Activated CD8-positive, alpha-beta T cell treated with anti-CD3 and anti-CD28 coated beads, Interleukin-2, amount 10 ng/mL, durations not matched to agents 7 days and 5 days (primary cell): ENCODE measurements at regions not wholly inside any gene's neighbourhood (a gene's known extent, or its start where the extent isn't known, plus 50 kb on each side); places are given as distances from the start of the nearest gene placed in this dataset.

Source experiments
- ATAC-seq: fragments of 150-1000 bp; cut with Tn5 transposase; one replicate; pipeline ENCODE4 v1.10.0; 2021; ENCODE audit warnings: moderate library complexity
- CTCF ChIA-PET: fragments of 350-600 bp; sonication (Branson Sonifier 250); formaldehyde crosslinking; loops from one replicate; lab custom pipeline; 2021; ENCODE audit warnings: antibody characterized with exemption; lab: Charles Lee
- POLR2A ChIA-PET: fragments of 350-600 bp; sonication (Branson Sonifier 250); formaldehyde crosslinking; loops from one replicate; lab custom pipeline; 2021; ENCODE audit warnings: antibody characterized with exemption; lab: Charles Lee
- DNase-seq: peaks from one replicate; pipeline ENCODE4 v3.0.0-alpha.2; 2020
- H3K27ac Mint-ChIP-seq: one replicate; pipeline ENCODE4 v1.8.0; 2021; ENCODE audit warnings: mild to moderate bottlenecking, mixed read lengths
- H3K27me3 Mint-ChIP-seq: one replicate; pipeline ENCODE4 v1.8.0; 2021; ENCODE audit warnings: low read depth, mixed read lengths
- H3K36me3 Mint-ChIP-seq: one replicate; pipeline ENCODE4 v1.8.0; 2021; ENCODE audit warnings: low read depth, mixed read lengths
- H3K4me1 Mint-ChIP-seq: one replicate; pipeline ENCODE4 v1.8.0; 2021; ENCODE audit warnings: low read depth, mixed read lengths
- H3K4me3 Mint-ChIP-seq: one replicate; pipeline ENCODE4 v1.8.0; 2021; ENCODE audit warnings: mild to moderate bottlenecking, mixed read lengths
- H3K9me3 Mint-ChIP-seq: one replicate; pipeline ENCODE4 v1.8.0; 2022; ENCODE audit warnings: mixed read lengths; ENCODE audit not compliant: insufficient read depth

DNA sequence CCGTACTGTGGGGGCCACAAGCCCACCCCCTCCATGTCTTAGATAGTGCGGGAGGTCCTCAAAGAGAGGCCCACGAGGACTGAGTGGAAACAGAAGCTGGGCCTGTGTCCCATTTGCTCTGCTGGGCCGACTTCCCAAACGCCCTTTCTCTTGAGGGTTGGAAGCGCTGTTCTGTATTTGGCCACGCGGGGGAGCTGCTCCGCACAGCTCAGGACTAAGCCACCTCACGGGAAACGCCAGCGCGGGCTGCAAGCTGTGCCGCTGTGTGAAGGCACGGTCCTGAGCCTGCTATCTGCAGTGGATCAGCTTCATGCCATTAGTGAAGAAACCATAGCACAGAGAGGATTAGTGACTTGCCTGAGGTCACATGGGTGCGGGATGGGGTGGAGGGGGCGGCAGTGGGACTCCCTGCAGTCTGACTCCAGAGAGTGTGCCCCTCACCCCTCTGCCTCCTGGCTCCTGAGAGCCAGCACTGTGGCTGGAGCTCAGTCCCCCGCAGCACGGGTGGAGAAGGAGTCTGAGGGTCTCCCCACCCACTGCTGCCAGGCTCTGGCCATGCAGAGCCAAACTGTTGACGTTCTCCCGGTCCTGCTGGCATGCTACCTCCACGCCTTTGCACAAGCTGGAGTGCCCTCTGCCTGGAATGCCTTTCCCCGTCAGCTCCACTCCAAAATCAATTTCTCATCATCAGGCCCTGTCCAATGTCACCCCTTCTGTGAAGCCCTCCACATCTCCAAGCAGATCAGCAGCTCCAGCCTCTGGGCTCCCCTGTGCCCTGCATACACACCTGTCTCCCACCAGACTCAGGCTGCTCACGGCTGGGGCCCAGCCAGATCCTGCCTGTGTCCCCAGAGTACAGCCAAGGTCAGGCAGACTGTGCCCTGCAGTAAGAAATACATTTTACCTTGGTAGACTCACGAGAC, 51.5 kb upstream of the LRRC32 start:
- DNase-seq = peak; percentile 84
- Mint-ChIP-seq H3K27me3 (peaks cover 13% of the 10 kb centered on the region), H3K4me3 (no peak overlapping the region), H3K27ac (no peak overlapping the region), H3K9me3 (no peaks in the 10 kb centered on the region), H3K36me3 (no peaks in the 10 kb centered on the region), H3K4me1 (peaks cover 6% of the 10 kb centered on the region)
- POLR2A ChIA-PET = interaction anchor here (0.6 kb wide), 1 partner anchor 377 kb away, joined by 3 read pairs; no protein-coding TSS in a partner anchor
- CTCF ChIA-PET = interaction anchor here (0.6 to 7.3 kb wide), 39 partner anchors 10 to 513 kb away, joined by 3 to 91 read pairs (median 4); no protein-coding TSS in a partner anchor
- ATAC-seq = peak; percentile 97

DNA sequence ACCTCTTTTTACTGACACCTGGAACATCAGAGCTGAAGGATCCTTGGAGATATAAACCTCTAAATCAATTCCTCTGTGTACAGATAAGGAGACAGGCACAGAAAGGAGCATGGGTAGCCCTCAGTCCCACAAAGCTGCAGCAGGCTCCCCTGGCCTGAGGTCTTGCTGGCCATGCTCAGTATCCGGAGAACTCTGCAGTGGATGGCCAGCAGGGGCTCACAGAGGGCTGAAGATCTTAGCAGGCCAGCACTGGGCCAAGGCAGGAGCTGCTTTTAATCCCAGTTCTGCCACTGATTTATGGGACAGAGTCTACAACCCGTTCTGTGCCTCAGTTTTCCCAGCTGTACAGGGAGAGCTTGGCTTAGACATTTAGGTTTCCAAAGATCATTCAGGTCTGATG, 52.6 kb upstream of the LRRC32 start:
- ChIA-PET CTCF (interaction anchor here (1.4 to 7.3 kb wide), 6 partner anchors 12 to 196 kb away, joined by 4 to 91 read pairs (median 10); no protein-coding TSS in a partner anchor), POLR2A (no interaction called here)
- ATAC-seq = no peak
- Mint-ChIP-seq H3K27me3 (peaks cover 16% of the 10 kb centered on the region), H3K9me3 (no peaks in the 10 kb centered on the region), H3K4me3 (no peak overlapping the region), H3K4me1 (peaks cover 6% of the 10 kb centered on the region), H3K27ac (no peak overlapping the region), H3K36me3 (no peaks in the 10 kb centered on the region)
- DNase-seq = no peak

DNA sequence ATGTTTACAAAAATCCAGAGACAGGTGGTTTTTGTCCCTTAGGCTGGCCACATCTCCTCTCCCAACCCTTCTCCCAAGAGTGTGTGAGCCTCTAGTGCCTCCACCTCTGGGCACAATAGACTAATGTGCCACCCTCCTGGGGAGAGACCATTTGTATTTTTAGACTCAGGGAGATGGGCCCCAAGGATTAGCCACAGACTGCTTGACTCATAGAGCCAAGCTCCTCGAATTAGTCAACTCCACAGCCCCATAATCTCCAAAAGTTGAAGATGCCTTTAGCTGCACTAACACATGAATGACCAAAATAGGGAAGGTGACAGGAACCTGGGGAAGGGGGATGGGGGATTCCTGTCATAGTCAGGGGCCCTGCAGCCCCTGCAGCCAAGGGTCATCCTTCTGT, 53.0 kb upstream of the LRRC32 start:
- no peak for ATAC-seq
- CTCF ChIA-PET = interaction anchor here (1.4 to 7.3 kb wide), 6 partner anchors 11 to 196 kb away, joined by 4 to 91 read pairs (median 10); no protein-coding TSS in a partner anchor

DNA sequence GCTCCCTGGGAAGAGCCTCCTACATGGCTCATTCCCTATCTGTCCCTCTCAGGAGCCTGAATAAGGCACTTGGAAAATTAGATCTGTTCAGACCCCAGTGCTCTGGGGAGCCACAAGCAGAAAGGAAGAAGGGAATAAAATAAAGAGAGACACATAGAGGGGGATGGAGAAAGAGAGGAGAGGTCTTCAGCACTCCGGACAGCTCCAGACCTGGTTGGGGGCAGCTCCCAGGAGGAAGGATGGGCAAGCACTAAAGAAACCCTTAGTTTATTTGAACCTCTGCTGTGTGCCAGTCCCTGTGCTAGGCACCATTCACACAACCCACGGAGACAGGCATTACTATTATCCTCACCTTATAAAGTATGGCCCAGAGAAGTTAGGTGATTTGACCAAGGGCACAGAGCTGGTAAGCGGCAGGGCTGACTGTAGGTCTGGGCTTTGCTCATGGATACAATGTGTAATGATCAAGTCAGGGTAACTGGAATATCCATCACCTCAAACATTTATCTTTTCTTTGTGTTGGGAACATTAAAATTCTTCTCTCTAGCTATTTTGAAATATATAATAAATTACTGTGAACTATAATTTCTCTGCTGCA, 53.7 kb upstream of the LRRC32 start:
- ATAC-seq (no peak), DNase-seq (no peak)
- no peak overlapping the region for H3K4me3 Mint-ChIP-seq
- ChIA-PET POLR2A (no interaction called here), CTCF (interaction anchor here (1.3 to 7.3 kb wide), 4 partner anchors 10 to 195 kb away, joined by 4 to 91 read pairs (median 32); no protein-coding TSS in a partner anchor)
- no peaks in the 10 kb centered on the region for H3K9me3 Mint-ChIP-seq
- no peak overlapping the region for H3K27ac Mint-ChIP-seq
- H3K27me3 Mint-ChIP-seq = peaks cover 16% of the 10 kb centered on the region
- H3K4me1 Mint-ChIP-seq = peaks cover 6% of the 10 kb centered on the region
- H3K36me3 Mint-ChIP-seq = no peaks in the 10 kb centered on the region

More for the DNA sequence above, 53.0 kb upstream of the LRRC32 start:
- peaks cover 16% of the 10 kb centered on the region for H3K27me3 Mint-ChIP-seq
- peaks cover 6% of the 10 kb centered on the region for H3K4me1 Mint-ChIP-seq
- H3K4me3 Mint-ChIP-seq = no peak overlapping the region
- POLR2A ChIA-PET = no interaction called here
- DNase-seq = no peak
- H3K27ac Mint-ChIP-seq = no peak overlapping the region
- no peaks in the 10 kb centered on the region for H3K36me3 Mint-ChIP-seq
- H3K9me3 Mint-ChIP-seq = no peaks in the 10 kb centered on the region

- ChIA-PET POLR2A (no interaction called here), CTCF (interaction anchor here (0.9 to 2.9 kb wide), 3 partner anchors 70 to 191 kb away, joined by 4 to 8 read pairs (median 6); no protein-coding TSS in a partner anchor)
- ATAC-seq (no peak), DNase-seq (no peak)
- H3K36me3 Mint-ChIP-seq = no peaks in the 10 kb centered on the region
- peaks cover 15% of the 10 kb centered on the region for H3K27me3 Mint-ChIP-seq
- H3K27ac Mint-ChIP-seq = no peak overlapping the region
- H3K9me3 Mint-ChIP-seq = no peaks in the 10 kb centered on the region
- no peaks in the 10 kb centered on the region for H3K4me1 Mint-ChIP-seq
- H3K4me3 Mint-ChIP-seq = no peak overlapping the region
These were observed 54.9 kb upstream of the TSKU start for GRCh38 chr11:76728227-76728626.

DNA sequence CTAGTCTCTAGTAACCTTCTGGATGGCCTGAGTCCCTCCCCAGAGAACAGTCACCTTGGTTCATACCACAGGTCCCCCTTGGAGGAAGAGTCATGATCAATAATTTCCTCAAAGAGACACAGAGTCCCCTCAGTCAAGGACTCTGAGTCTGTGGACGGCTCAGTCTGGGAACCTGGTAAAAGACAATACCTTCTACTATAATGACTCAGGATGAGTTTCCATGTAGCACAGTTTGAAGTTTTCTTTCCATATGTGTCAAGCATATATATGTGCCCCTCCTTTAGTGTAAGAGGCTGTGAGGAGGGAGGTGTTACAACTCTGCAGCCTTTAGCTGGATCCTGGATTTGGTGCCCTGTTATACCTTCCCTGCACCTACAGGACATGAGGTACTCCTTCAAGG, 54.4 kb upstream of the TSKU start:
- DNase-seq (no peak), ATAC-seq (no peak)
- no peaks in the 10 kb centered on the region for H3K9me3 Mint-ChIP-seq
- ChIA-PET CTCF (interaction anchor here (1.4 to 2.9 kb wide), 2 partner anchors 70 to 191 kb away, joined by 6 to 8 read pairs; no protein-coding TSS in a partner anchor), POLR2A (no interaction called here)
- no peak overlapping the region for H3K27ac Mint-ChIP-seq
- H3K27me3 Mint-ChIP-seq = peaks cover 14% of the 10 kb centered on the region
- no peaks in the 10 kb centered on the region for H3K4me1 Mint-ChIP-seq
- no peak overlapping the region for H3K4me3 Mint-ChIP-seq
- no peaks in the 10 kb centered on the region for H3K36me3 Mint-ChIP-seq

- POLR2A ChIA-PET = no interaction called here
These were observed 53.9 kb upstream of the TSKU start for GRCh38 chr11:76729214-76729613.

DNA sequence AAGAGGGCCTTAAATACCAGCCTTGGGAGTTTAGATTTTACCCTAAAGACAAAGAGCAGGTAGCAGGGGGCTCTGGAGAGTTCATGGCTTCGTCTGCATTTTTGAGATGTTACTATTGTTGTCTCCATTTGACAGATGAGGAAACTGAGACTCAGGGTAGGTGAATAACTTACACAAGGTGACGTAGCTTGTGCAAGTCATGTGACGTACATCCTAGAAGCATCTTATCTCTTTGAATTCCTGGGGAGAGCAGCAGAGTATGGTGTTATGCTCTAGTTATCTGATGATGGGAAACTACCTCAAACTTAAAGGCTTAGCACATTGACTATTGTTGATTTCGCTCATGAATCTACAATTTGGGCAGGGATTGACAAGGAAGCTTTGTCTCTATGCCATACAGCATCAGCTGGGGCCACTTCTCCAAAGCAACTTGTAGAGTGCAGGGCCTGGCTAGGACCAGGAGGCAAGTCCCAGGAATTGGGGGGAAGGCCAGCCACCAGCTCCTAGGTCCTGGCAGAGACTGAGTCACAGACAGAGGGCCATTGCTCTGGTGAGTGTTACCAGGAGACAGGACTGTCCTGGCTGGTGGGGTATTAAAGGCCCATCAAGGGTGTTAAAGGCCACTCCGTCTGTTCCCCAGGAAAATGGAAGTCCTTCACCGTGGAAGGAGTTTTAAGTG, 52.1 kb upstream of the TSKU start:
- H3K4me3 Mint-ChIP-seq = no peak overlapping the region
- no peaks in the 10 kb centered on the region for H3K4me1 Mint-ChIP-seq
- no peaks in the 10 kb centered on the region for H3K9me3 Mint-ChIP-seq
- ChIA-PET CTCF (interaction anchor here (2.5 to 7.6 kb wide), 3 partner anchors 9 to 188 kb away, joined by 8 to 89 read pairs (median 50); no protein-coding TSS in a partner anchor), POLR2A (no interaction called here)
- peaks cover 8% of the 10 kb centered on the region for H3K27me3 Mint-ChIP-seq
- ATAC-seq (no peak), DNase-seq (no peak)
- no peaks in the 10 kb centered on the region for H3K36me3 Mint-ChIP-seq
- no peak overlapping the region for H3K27ac Mint-ChIP-seq

More at GRCh38 chr11:76729214-76729613, 53.9 kb upstream of the TSKU start:
- Mint-ChIP-seq H3K4me3 (no peak overlapping the region), H3K27ac (no peak overlapping the region), H3K36me3 (no peaks in the 10 kb centered on the region), H3K9me3 (no peaks in the 10 kb centered on the region), H3K27me3 (peaks cover 10% of the 10 kb centered on the region), H3K4me1 (no peaks in the 10 kb centered on the region)
- no peak for DNase-seq
- CTCF ChIA-PET = interaction anchor here (1.4 to 2.9 kb wide), 2 partner anchors 69 to 190 kb away, joined by 6 to 8 read pairs; no protein-coding TSS in a partner anchor
- ATAC-seq = no peak

DNA sequence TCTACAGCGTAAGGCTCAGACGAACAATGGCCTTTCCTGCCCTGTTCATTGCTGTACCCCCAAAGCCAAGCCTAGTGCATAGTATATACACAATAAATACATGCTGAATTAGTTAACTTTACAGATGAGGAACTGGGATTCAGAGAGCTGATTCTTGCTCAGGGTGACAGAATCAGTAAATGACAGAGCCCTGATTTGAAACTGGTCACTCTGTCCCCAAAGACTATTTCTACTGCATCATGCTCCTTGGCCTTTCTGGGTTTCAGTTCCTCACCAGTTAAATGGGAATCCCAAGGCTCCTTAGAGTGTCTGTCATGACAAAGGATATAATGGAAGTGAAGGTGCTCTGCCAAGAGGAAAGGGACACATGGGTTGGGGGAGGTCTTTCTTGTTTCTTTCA, 50.5 kb upstream of the TSKU start:
- ATAC-seq (no peak), DNase-seq (no peak)
- no peaks in the 10 kb centered on the region for H3K36me3 Mint-ChIP-seq
- no peak overlapping the region for H3K4me3 Mint-ChIP-seq
- CTCF ChIA-PET = interaction anchor here (2.5 to 7.6 kb wide), 3 partner anchors 11 to 186 kb away, joined by 8 to 89 read pairs (median 50); no protein-coding TSS in a partner anchor
- peaks cover 8% of the 10 kb centered on the region for H3K27me3 Mint-ChIP-seq
- no peak overlapping the region for H3K27ac Mint-ChIP-seq
- H3K9me3 Mint-ChIP-seq = no peaks in the 10 kb centered on the region
- POLR2A ChIA-PET = no interaction called here
- peaks cover 6% of the 10 kb centered on the region for H3K4me1 Mint-ChIP-seq
